Left kidney (tissue), 1 donor: ENCODE measurements at regions not wholly inside any gene's neighbourhood (a gene's known extent, or its start where the extent isn't known, plus 50 kb on each side); places are given as distances from the start of the nearest gene placed in this dataset.

ENCODE experiments used
- DNase-seq: peaks from one replicate; pipeline ENCODE4 v3.0.0-alpha.2; 2013

GRCh38 chr1:72827278-72827677, 544.9 kb upstream of the NEGR1 start:
- DNase-seq, result no peak

GRCh38 chr1:72804541-72804940, 522.2 kb upstream of the NEGR1 start:
- DNase-seq, result no peak

GRCh38 chr1:72781038-72781437, 498.7 kb upstream of the NEGR1 start:
- DNase-seq, result no peak

- DNase-seq, result no peak
Observed at GRCh38 chr1:72780212-72780611, 497.9 kb upstream of the NEGR1 start.

- no peak for DNase-seq
Observed at GRCh38 chr1:72777918-72778317, 495.6 kb upstream of the NEGR1 start.

- DNase-seq, result no peak
Observed at GRCh38 chr1:72763481-72763880, 481.1 kb upstream of the NEGR1 start.

GRCh38 chr1:72759486-72759885, 477.1 kb upstream of the NEGR1 start:
- no peak for DNase-seq

GRCh38 chr1:72757843-72758242, 475.5 kb upstream of the NEGR1 start:
- no peak for DNase-seq

GRCh38 chr1:72745413-72745812, 463.1 kb upstream of the NEGR1 start:
- DNase-seq, result no peak

GRCh38 chr1:72734415-72734814, 452.1 kb upstream of the NEGR1 start:
- DNase-seq, result no peak

- DNase-seq, result no peak
Observed at GRCh38 chr1:72724951-72725861, 442.9 kb upstream of the NEGR1 start.

- no peak for DNase-seq
Observed at GRCh38 chr1:72705921-72706320, 423.6 kb upstream of the NEGR1 start.

GRCh38 chr1:72704841-72705477, 422.6 kb upstream of the NEGR1 start:
- no peak for DNase-seq

- no peak for DNase-seq
Observed at GRCh38 chr1:72697410-72697809, 415.1 kb upstream of the NEGR1 start.

- no peak for DNase-seq
Observed at GRCh38 chr1:72693899-72694298, 411.6 kb upstream of the NEGR1 start.

- no peak for DNase-seq
Observed at GRCh38 chr1:72693376-72693775, 411.0 kb upstream of the NEGR1 start.

- DNase-seq, result no peak
Observed at GRCh38 chr1:72690871-72691270, 408.5 kb upstream of the NEGR1 start.

GRCh38 chr1:72678683-72679082, 396.3 kb upstream of the NEGR1 start:
- no peak for DNase-seq

GRCh38 chr1:72670902-72671301, 388.6 kb upstream of the NEGR1 start:
- no peak for DNase-seq

- no peak for DNase-seq
Observed at GRCh38 chr1:72662918-72663317, 380.6 kb upstream of the NEGR1 start.

- no peak for DNase-seq
Observed at GRCh38 chr1:72650843-72651435, 368.6 kb upstream of the NEGR1 start.

- no peak for DNase-seq
Observed at GRCh38 chr1:72649991-72650390, 367.7 kb upstream of the NEGR1 start.

- DNase-seq, result no peak
Observed at GRCh38 chr1:72649211-72649888, 367.0 kb upstream of the NEGR1 start.
